HepG2 (cell line): ENCODE measurements at regions not wholly inside any gene's neighbourhood (a gene's known extent, or its start where the extent isn't known, plus 50 kb on each side); places are given as distances from the start of the nearest gene placed in this dataset.

Experiments
- BRCA1 ChIP-seq: sonication (generic); formaldehyde crosslinking; IDR thresholded peaks from 2 replicates; pipeline ENCODE4 v1.4.0; 2020; ENCODE audit warnings: missing genetic modification reagents
- CBFB ChIP-seq: sonication (generic); formaldehyde crosslinking; IDR thresholded peaks from 2 replicates; pipeline ENCODE4 v1.4.0; 2020; ENCODE audit warnings: missing genetic modification reagents
- CHD4 ChIP-seq: fragments of 200-600 bp; sonication (generic); IDR thresholded peaks from 2 replicates; pipeline ENCODE4 v1.7.0; 2017; ENCODE audit warnings: mild to moderate bottlenecking, low read length, borderline replicate concordance
- KAT8 ChIP-seq: IDR thresholded peaks from 2 replicates; pipeline ENCODE4 v1.6.1; 2016; ENCODE audit warnings: missing genetic modification reagents, missing compliant biosample characterization
- POLR2A ChIP-seq, 2 experiments: IDR thresholded peaks; 2 replicates each; pipeline ENCODE4 v1.6.1; 2011; ENCODE audit warnings: low read depth in 2 of 2, low read length in 2 of 2, mild to moderate bottlenecking in 1 of 2, moderate library complexity in 1 of 2; ENCODE audit not compliant: insufficient read depth in 1 of 2
- POLR2AphosphoS5 ChIP-seq: IDR thresholded peaks from 2 replicates; pipeline ENCODE4 v1.6.1; 2012; ENCODE audit warnings: low read depth, low read length
- RAD21 ChIP-seq: fragments of 450-650 bp; formaldehyde crosslinking; IDR thresholded peaks from 2 replicates; pipeline ENCODE4 v1.5.0; 2020; ENCODE audit warnings: mild to moderate bottlenecking
- SP4 ChIP-seq: sonication (generic); formaldehyde crosslinking; IDR thresholded peaks from 2 replicates; pipeline ENCODE4 v1.8.1; 2023; ENCODE audit warnings: mild to moderate bottlenecking, missing genetic modification reagents
- TP53 ChIP-seq: sonication (generic); formaldehyde crosslinking; conservative IDR thresholded peaks from 2 replicates; pipeline ENCODE4 v1.4.0; 2020; ENCODE audit warnings: missing genetic modification reagents
- ZNF383 ChIP-seq: sonication (generic); formaldehyde crosslinking; IDR thresholded peaks from 2 replicates; pipeline ENCODE4 v1.4.0; 2020; ENCODE audit warnings: missing genetic modification reagents, mild to moderate bottlenecking, borderline replicate concordance
- ZNF670 ChIP-seq: sonication (generic); formaldehyde crosslinking; IDR thresholded peaks from 2 replicates; pipeline ENCODE4 v1.8.0; 2022; ENCODE audit warnings: mild to moderate bottlenecking, missing genetic modification reagents, borderline replicate concordance
- ZNF792 ChIP-seq: IDR thresholded peaks from 2 replicates; pipeline ENCODE4 v1.6.1; 2016
- TF ChIP-seq, protein P1 (sequence below): sonication (generic); formaldehyde crosslinking; IDR thresholded peaks from 2 replicates; pipeline ENCODE4 v1.5.0; 2020; ENCODE audit warnings: mild to moderate bottlenecking, missing genetic modification reagents, moderate library complexity
- TF ChIP-seq, protein P2 (sequence below): sonication (generic); formaldehyde crosslinking; IDR thresholded peaks from 2 replicates; pipeline ENCODE4 v1.4.0; 2020; ENCODE audit warnings: mild to moderate bottlenecking, missing genetic modification reagents

DNA sequence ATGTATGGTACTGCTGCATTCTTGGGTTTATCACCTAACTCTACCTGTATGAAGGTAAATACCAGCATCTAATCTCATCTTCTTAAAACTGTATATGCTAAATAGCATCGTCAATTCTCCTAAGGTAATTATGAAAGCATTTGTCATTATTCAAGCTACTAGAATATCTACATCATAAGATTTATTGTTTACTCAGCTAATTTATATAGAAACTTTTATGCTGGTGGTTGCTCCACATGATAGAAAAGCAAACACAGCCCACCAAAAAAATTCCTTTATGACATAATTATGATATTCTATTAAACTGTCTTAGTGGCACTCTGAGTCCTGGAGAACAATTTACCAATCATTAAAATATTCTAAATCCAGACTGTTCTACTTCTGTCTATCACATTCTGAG is 1226.1 kb upstream of the NRXN1 start:
- no peak for TF ChIP-seq POLR2AphosphoS5
- no peak for TF ChIP-seq BRCA1 (CRISPR knock-in tag)
- TF ChIP-seq ZNF670 (CRISPR knock-in tag), result no peak
- no peak for TF ChIP-seq CBFB (CRISPR knock-in tag)
- TF ChIP-seq, protein P1, sequence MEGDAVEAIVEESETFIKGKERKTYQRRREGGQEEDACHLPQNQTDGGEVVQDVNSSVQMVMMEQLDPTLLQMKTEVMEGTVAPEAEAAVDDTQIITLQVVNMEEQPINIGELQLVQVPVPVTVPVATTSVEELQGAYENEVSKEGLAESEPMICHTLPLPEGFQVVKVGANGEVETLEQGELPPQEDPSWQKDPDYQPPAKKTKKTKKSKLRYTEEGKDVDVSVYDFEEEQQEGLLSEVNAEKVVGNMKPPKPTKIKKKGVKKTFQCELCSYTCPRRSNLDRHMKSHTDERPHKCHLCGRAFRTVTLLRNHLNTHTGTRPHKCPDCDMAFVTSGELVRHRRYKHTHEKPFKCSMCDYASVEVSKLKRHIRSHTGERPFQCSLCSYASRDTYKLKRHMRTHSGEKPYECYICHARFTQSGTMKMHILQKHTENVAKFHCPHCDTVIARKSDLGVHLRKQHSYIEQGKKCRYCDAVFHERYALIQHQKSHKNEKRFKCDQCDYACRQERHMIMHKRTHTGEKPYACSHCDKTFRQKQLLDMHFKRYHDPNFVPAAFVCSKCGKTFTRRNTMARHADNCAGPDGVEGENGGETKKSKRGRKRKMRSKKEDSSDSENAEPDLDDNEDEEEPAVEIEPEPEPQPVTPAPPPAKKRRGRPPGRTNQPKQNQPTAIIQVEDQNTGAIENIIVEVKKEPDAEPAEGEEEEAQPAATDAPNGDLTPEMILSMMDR, result no peak
- TF ChIP-seq POLR2A (IDR thresholded peaks at IDR 0.05; ENCODE audit: insufficient read depth in 1 of 2, low read depth in 2 of 2, low read length in 2 of 2), result no peak
- TF ChIP-seq, protein P2, sequence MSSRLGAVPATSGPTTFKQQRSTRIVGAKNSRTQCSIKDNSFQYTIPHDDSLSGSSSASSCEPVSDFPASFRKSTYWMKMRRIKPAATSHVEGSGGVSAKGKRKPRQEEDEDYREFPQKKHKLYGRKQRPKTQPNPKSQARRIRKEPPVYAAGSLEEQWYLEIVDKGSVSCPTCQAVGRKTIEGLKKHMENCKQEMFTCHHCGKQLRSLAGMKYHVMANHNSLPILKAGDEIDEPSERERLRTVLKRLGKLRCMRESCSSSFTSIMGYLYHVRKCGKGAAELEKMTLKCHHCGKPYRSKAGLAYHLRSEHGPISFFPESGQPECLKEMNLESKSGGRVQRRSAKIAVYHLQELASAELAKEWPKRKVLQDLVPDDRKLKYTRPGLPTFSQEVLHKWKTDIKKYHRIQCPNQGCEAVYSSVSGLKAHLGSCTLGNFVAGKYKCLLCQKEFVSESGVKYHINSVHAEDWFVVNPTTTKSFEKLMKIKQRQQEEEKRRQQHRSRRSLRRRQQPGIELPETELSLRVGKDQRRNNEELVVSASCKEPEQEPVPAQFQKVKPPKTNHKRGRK (CRISPR knock-in tag), result no peak
- no peak for TF ChIP-seq ZNF792 (CRISPR knock-in tag)
- no peak for TF ChIP-seq SP4 (CRISPR knock-in tag)
- no peak for TF ChIP-seq KAT8 (CRISPR knock-in tag)
- no peak for TF ChIP-seq CHD4
- TF ChIP-seq ZNF383 (CRISPR knock-in tag), result no peak
- no peak for TF ChIP-seq TP53 (CRISPR knock-in tag)
- TF ChIP-seq RAD21 (CRISPR knock-in tag), result no peak
